Subcutaneous abdominal adipose tissue (tissue), 5 donors: ENCODE measurements at regions not wholly inside any gene's neighbourhood (a gene's known extent, or its start where the extent isn't known, plus 50 kb on each side); places are given as distances from the start of the nearest gene placed in this dataset.

Experiments used
- H3K27ac ChIP-seq: one replicate; pipeline ENCODE4 v1.7.0; 2013; ENCODE audit warnings: low read depth, mild to moderate bottlenecking, inconsistent platforms, low read length, moderate library complexity
- H3K27me3 ChIP-seq, 5 donors: one replicate each; pipeline ENCODE4 v1.7.0; 2013; ENCODE audit warnings: low read length in 5 of 5, inconsistent platforms in 1 of 5; ENCODE audit not compliant: control insufficient read depth in 5 of 5, insufficient read depth in 4 of 5
- H3K36me3 ChIP-seq, 5 donors: one replicate each; pipeline ENCODE4 v1.7.0; 2013; ENCODE audit warnings: low read length in 5 of 5; ENCODE audit not compliant: control insufficient read depth in 5 of 5, insufficient read depth in 5 of 5
- H3K4me1 ChIP-seq, 5 donors: one replicate each; pipeline ENCODE4 v1.7.0; 2013; ENCODE audit warnings: low read length in 5 of 5, mild to moderate bottlenecking in 3 of 5, moderate library complexity in 1 of 5; ENCODE audit not compliant: control insufficient read depth in 5 of 5, insufficient read depth in 5 of 5
- H3K4me3 ChIP-seq, 5 donors: one replicate each; pipeline ENCODE4 v1.7.0; 2013; ENCODE audit warnings: low read length in 5 of 5, low read depth in 1 of 5
- H3K9ac ChIP-seq, 5 donors: one replicate each; pipeline ENCODE4 v1.7.0; 2013; ENCODE audit warnings: low read length in 5 of 5, mild to moderate bottlenecking in 4 of 5, moderate library complexity in 3 of 5
- H3K9me3 ChIP-seq, 5 donors: one replicate each; pipeline ENCODE4 v1.7.0; 2013; ENCODE audit warnings: low read length in 5 of 5; ENCODE audit not compliant: control insufficient read depth in 5 of 5
- donor health status: healthy.
- donor health status: healthy.
- donor health status: healthy.
- donor health status: healthy.
- donor health status: healthy.

DNA sequence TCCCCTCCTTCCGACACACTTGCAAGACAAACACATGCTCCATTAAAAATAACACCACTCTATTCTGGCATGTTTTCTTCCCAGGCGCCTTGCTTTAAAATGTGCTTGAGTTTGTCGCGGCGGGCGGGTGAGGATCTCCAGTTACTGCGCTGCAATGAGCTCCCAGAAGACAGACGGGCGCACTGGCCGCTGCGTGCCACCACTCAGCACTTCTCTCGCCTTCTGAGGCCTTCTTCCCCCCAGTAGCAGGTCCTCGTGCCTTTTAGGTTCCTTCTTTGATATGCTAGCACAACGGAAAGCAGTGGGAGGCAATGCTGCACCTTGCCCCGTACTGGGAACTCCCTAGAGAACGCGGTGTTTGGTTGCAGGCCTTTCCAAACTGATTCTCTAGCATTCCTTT, 279.5 kb upstream of the NR5A2 start:
- Histone ChIP-seq H3K36me3 (no peaks in the 10 kb centered on the region), H3K9ac (no peak overlapping the region), H3K9me3 (no peaks in the 10 kb centered on the region), H3K27ac (no peak overlapping the region), H3K4me3 (no peak overlapping the region), H3K27me3 (peaks cover 0 to 3% (median 0%) of the 10 kb centered on the region in 5 donors), H3K4me1 (no peaks in the 10 kb centered on the region)

DNA sequence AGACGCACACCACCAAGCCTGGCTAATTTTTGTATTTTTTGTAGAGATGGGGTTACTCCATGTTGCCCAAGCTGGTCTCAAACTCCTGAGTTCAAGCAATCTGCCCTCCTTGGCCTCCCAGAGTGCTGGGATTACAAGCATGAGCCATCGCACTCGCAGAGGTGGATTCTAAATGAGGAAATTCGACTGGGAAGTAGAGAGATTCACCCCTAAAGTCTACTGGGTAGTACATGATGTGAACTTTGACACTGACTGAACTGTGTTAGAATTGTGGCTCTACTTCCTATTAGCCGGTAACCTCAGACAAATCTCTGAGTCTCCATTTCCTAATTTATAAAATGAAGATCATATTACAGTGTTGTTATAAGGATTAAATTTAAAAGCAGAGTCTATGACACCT, 276.0 kb upstream of the NR5A2 start:
- peaks cover 0 to 3% (median 0%) of the 10 kb centered on the region in 5 donors for H3K27me3 ChIP-seq
- peaks cover 0 to 4% (median 0%) of the 10 kb centered on the region in 5 donors for H3K9me3 ChIP-seq
- H3K9ac ChIP-seq, result no peak overlapping the region
- H3K36me3 ChIP-seq, result no peaks in the 10 kb centered on the region
- no peak overlapping the region for H3K4me3 ChIP-seq
- H3K4me1 ChIP-seq, result no peaks in the 10 kb centered on the region
- no peak overlapping the region for H3K27ac ChIP-seq

DNA sequence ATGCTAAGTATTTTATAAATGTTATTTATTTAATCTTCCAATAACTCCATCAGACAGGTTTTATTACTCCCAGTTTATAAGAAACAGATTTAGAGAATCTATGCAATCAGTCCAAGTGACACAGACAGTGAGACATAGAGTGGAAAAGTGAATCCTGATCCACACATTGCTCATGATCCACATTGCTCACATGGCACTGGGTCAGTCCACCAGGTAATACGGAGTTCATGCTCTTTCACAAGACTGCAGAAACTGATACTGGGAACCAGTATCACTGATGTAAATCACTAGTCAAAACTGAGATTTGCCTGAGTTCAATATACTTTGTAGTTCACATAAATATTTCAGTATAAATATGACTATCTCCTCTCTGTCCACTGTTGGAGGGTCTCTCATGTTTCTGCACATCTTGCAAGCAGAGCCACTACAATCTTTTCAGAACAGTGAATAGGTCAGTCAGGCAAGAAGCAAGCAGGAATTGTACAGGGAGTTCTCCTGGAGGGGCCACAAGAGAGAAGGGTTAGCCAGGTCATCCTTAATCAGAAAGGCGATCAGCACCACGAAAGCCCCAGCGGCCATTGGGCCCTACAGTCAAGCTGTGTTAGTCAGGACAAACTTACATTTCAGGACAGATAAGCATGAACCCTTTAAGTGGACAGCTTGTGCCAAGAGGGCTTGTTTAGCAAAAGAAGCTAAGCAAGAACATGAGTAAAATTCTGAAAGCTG, 275.4 kb upstream of the NR5A2 start:
- no peaks in the 10 kb centered on the region for H3K36me3 ChIP-seq
- peaks cover 0 to 4% (median 0%) of the 10 kb centered on the region in 5 donors for H3K9me3 ChIP-seq
- no peak overlapping the region for H3K27ac ChIP-seq
- H3K4me1 ChIP-seq, result no peaks in the 10 kb centered on the region
- H3K27me3 ChIP-seq, result peaks cover 0 to 3% (median 0%) of the 10 kb centered on the region in 5 donors
- no peak overlapping the region for H3K4me3 ChIP-seq
- no peak overlapping the region for H3K9ac ChIP-seq

DNA sequence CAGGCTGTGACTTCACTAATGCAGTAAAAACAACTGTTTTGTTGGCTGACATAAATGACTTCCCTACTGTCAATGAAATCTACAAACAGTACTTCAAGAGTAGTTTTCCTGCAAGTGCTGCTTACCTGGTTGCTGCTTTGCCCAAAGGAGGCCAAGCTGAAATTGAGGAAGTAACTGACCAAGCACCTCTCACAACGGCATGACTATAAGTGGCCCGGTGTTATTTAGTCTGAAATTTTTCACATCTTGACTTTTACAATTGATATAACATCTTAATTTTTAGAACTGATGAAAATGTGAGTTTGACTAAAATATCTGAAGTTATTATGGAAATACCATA, 274.9 kb upstream of the NR5A2 start:
- no peak overlapping the region for H3K9ac ChIP-seq
- H3K4me3 ChIP-seq, result no peak overlapping the region
- H3K36me3 ChIP-seq, result no peaks in the 10 kb centered on the region
- no peaks in the 10 kb centered on the region for H3K4me1 ChIP-seq
- H3K9me3 ChIP-seq, result peaks cover 0 to 4% (median 0%) of the 10 kb centered on the region in 5 donors
- H3K27ac ChIP-seq, result no peak overlapping the region
- H3K27me3 ChIP-seq, result peaks cover 0 to 3% (median 0%) of the 10 kb centered on the region in 5 donors

DNA sequence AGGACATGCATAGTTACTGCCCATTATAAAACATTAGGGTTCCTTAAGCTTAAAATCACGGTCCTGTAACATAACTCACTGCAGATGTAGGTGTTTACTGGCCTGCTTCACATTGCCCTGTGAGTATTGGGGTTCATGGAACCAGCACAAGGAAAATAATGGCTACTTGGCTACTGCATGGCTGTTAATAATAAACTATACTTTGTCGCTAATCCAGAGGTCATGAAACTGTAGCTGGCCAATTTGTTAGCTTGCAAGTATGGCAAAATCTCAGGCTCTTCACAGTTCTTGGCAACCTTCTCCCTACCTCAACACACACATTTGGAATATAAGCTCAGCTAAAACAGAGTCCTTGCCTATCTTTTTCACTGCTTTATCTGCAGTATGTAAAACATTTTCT, 274.0 kb upstream of the NR5A2 start:
- no peaks in the 10 kb centered on the region for H3K4me1 ChIP-seq
- H3K36me3 ChIP-seq, result no peaks in the 10 kb centered on the region
- no peak overlapping the region for H3K9ac ChIP-seq
- no peak overlapping the region for H3K4me3 ChIP-seq
- no peak overlapping the region for H3K27ac ChIP-seq
- no peaks in the 10 kb centered on the region for H3K27me3 ChIP-seq
- H3K9me3 ChIP-seq, result peaks cover 0 to 4% (median 0%) of the 10 kb centered on the region in 5 donors

GRCh38 chr1:199756066-199756465, 271.4 kb upstream of the NR5A2 start:
- H3K9ac ChIP-seq, result no peak overlapping the region
- H3K36me3 ChIP-seq, result no peaks in the 10 kb centered on the region
- H3K27ac ChIP-seq, result no peak overlapping the region
- H3K27me3 ChIP-seq, result no peaks in the 10 kb centered on the region
- no peak overlapping the region for H3K4me3 ChIP-seq
- H3K4me1 ChIP-seq, result no peaks in the 10 kb centered on the region
- H3K9me3 ChIP-seq, result peaks cover 0 to 4% (median 0%) of the 10 kb centered on the region in 5 donors

- H3K36me3 ChIP-seq, result no peaks in the 10 kb centered on the region
- no peak overlapping the region for H3K4me3 ChIP-seq
- no peak overlapping the region for H3K27ac ChIP-seq
- H3K9ac ChIP-seq, result no peak overlapping the region
- H3K4me1 ChIP-seq, result no peaks in the 10 kb centered on the region
- no peaks in the 10 kb centered on the region for H3K27me3 ChIP-seq
- no peaks in the 10 kb centered on the region for H3K9me3 ChIP-seq
Measured at GRCh38 chr1:199758626-199759255, 268.8 kb upstream of the NR5A2 start.

GRCh38 chr1:199759268-199759730, 268.2 kb upstream of the NR5A2 start:
- Histone ChIP-seq H3K4me3 (no peak overlapping the region), H3K36me3 (no peaks in the 10 kb centered on the region), H3K4me1 (no peaks in the 10 kb centered on the region), H3K27ac (no peak overlapping the region), H3K9ac (no peak overlapping the region), H3K9me3 (peaks cover 0 to under 1% (median 0%) of the 10 kb centered on the region in 5 donors), H3K27me3 (no peaks in the 10 kb centered on the region)

GRCh38 chr1:199762572-199762971, 264.9 kb upstream of the NR5A2 start:
- Histone ChIP-seq H3K4me3 (no peak overlapping the region), H3K36me3 (no peaks in the 10 kb centered on the region), H3K27me3 (no peaks in the 10 kb centered on the region), H3K4me1 (no peaks in the 10 kb centered on the region), H3K9me3 (peaks cover 3 to 19% (median 10%) of the 10 kb centered on the region in 5 donors), H3K9ac (no peak overlapping the region), H3K27ac (no peak overlapping the region)

GRCh38 chr1:199766218-199766792, 261.2 kb upstream of the NR5A2 start:
- no peak overlapping the region for H3K4me3 ChIP-seq
- no peaks in the 10 kb centered on the region for H3K4me1 ChIP-seq
- no peaks in the 10 kb centered on the region for H3K27me3 ChIP-seq
- H3K9me3 ChIP-seq, result peaks cover 5 to 24% (median 10%) of the 10 kb centered on the region in 5 donors
- H3K27ac ChIP-seq, result no peak overlapping the region
- no peaks in the 10 kb centered on the region for H3K36me3 ChIP-seq
- no peak overlapping the region for H3K9ac ChIP-seq
